HL-60 (cell line): ENCODE measurements at regions not wholly inside any gene's neighbourhood (a gene's known extent, or its start where the extent isn't known, plus 50 kb on each side); places are given as distances from the start of the nearest gene placed in this dataset.
A peak's percentile ranks its signal among the peaks of the same experiment; 100 is the strongest.

Experiments used
- DNase-seq, 2 experiments: peaks; one replicate each; pipeline ENCODE4 v3.0.0-alpha.2; 2010 to 2020; ENCODE audit warnings: low read depth in 1 of 2, low spot score in 1 of 2
- H3K27ac ChIP-seq: fragments of 250-450 bp; sonication (Bioruptor Pico); replicated peaks from 2 replicates; pipeline ENCODE4 v1.5.1; 2020; ENCODE audit warnings: mild to moderate bottlenecking, moderate library complexity
- H3K27me3 ChIP-seq: fragments of 250-450 bp; sonication (Bioruptor Pico); 2 replicates; pipeline ENCODE4 v1.5.1; 2021; ENCODE audit warnings: mild to moderate bottlenecking, moderate library complexity; ENCODE audit not compliant: insufficient read depth, poor library complexity, severe bottlenecking
- H3K4me3 ChIP-seq: replicated peaks from 2 replicates; pipeline ENCODE4 v1.5.1; 2011; ENCODE audit warnings: mild to moderate bottlenecking, control low read depth, low read length; ENCODE audit not compliant: insufficient read depth
- CTCF ChIP-seq: IDR thresholded peaks from one replicate; pipeline ENCODE4 v1.5.1; 2011; ENCODE audit warnings: low read length, control low read depth, inconsistent platforms; ENCODE audit not compliant: insufficient read depth
- GABPA ChIP-seq: IDR thresholded peaks from 2 replicates; pipeline ENCODE4 v1.6.1; 2012; ENCODE audit warnings: low read depth
- POLR2AphosphoS5 ChIP-seq: IDR thresholded peaks from 2 replicates; pipeline ENCODE4 v1.6.1; 2012; ENCODE audit warnings: low read depth
- REST ChIP-seq: IDR thresholded peaks from 2 replicates; pipeline ENCODE4 v1.6.1; 2012; ENCODE audit warnings: low read depth; ENCODE audit not compliant: insufficient replicate concordance
- SPI1 ChIP-seq: IDR thresholded peaks from 2 replicates; pipeline ENCODE4 v1.6.1; 2012; ENCODE audit warnings: low read depth, mild to moderate bottlenecking, borderline replicate concordance

GRCh38 chr18:73594749-73595148 is 552.9 kb downstream of the FBXO15 start:
- no peak overlapping the region for H3K27ac ChIP-seq
- H3K27me3 ChIP-seq, result no peaks in the 10 kb centered on the region
- no peak overlapping the region for H3K4me3 ChIP-seq
- TF ChIP-seq SPI1 (no peak), CTCF (no peak), GABPA (no peak), REST (no peak), POLR2AphosphoS5 (no peak)
- DNase-seq, result no peak

GRCh38 chr18:73593207-73593606 is 554.4 kb downstream of the FBXO15 start:
- Histone ChIP-seq H3K27me3 (no peaks in the 10 kb centered on the region), H3K4me3 (no peak overlapping the region), H3K27ac (no peak overlapping the region)
- TF ChIP-seq POLR2AphosphoS5 (no peak), REST (no peak), CTCF (no peak), GABPA (no peak), SPI1 (no peak)
- no peak for DNase-seq

- Histone ChIP-seq H3K4me3 (no peak overlapping the region), H3K27ac (no peak overlapping the region), H3K27me3 (no peaks in the 10 kb centered on the region)
- TF ChIP-seq SPI1, result no peak
- TF ChIP-seq POLR2AphosphoS5, result no peak
- no peak for TF ChIP-seq GABPA
- DNase-seq, result no peak
These were observed 556.7 kb downstream of the FBXO15 start for GRCh38 chr18:73590950-73591349.

- no peak overlapping the region for H3K4me3 ChIP-seq
- no peak for TF ChIP-seq CTCF
- peak; percentile 63 for TF ChIP-seq REST
- H3K27me3 ChIP-seq, result no peaks in the 10 kb centered on the region
- no peak for DNase-seq
- no peak overlapping the region for H3K27ac ChIP-seq
These were observed 567.9 kb downstream of the FBXO15 start for GRCh38 chr18:73579698-73580097.
